ENCODE measurements at regions not wholly inside any gene's neighbourhood (a gene's known extent, or its start where the extent isn't known, plus 50 kb on each side); places are given as distances from the start of the nearest gene placed in this dataset.

GRCh38 chr15:91431041-91431715 is 331.1 kb downstream of the SV2B start:
- no peaks in the 10 kb centered on the region for H3K36me3 ChIP-seq (ENCODE audit: control insufficient read depth in 1 of 2, insufficient read depth in 2 of 2, low read length in 2 of 2)
- no peak overlapping the region for H3K27ac ChIP-seq (ENCODE audit: low read depth, low read length)
- H3K9me3 ChIP-seq (ENCODE audit: control insufficient read depth in 1 of 2, insufficient read depth in 1 of 2, low read depth in 1 of 2, low read length in 2 of 2) = no peaks in the 10 kb centered on the region
- H3K4me1 ChIP-seq (ENCODE audit: control insufficient read depth in 1 of 2, insufficient read depth in 2 of 2, low read length in 2 of 2) = no peaks in the 10 kb centered on the region
- H3K4me3 ChIP-seq (replicated peaks in 1 of 2; ENCODE audit: low read depth in 1 of 2, low read length in 2 of 2) = no peak overlapping the region
- no peak overlapping the region for H3K9ac ChIP-seq (ENCODE audit: low read length)
- no TSS peak for BruUV-seq (replicated peaks)
- ChIA-PET POLR2A (no interaction called here), RAD21 (ENCODE audit: low non-redundant PET in 1 of 2, low total read pairs in 2 of 2, uncharacterized antibody in 2 of 2, unreplicated experiment in 2 of 2) (no interaction called here), CTCF (no interaction called here)
- no peaks in the 10 kb centered on the region; the same call in 1 of the 2 replicates for H4K20me1 ChIP-seq (ENCODE audit: insufficient read depth)
- H2AFZ ChIP-seq (ENCODE audit: low read depth, low read length, poor library complexity, severe bottlenecking) = no peak overlapping the region
- no peaks in the 10 kb centered on the region for H3K9me2 ChIP-seq (ENCODE audit: insufficient read depth)
- intact Hi-C loops (cut with micrococcal nuclease) = no loop called here
- no peaks in the 10 kb centered on the region for H3K79me2 ChIP-seq (ENCODE audit: insufficient read depth, low read length)
- no peak for ATAC-seq
- TF ChIP-seq ELF1 (IDR thresholded peaks at IDR 0.05; ENCODE audit: borderline replicate concordance, low read depth) (no peak), FOSL1 (IDR thresholded peaks at IDR 0.05; ENCODE audit: low read depth) (no peak), SIN3A (IDR thresholded peaks at IDR 0.05; ENCODE audit: low read depth) (no peak), POLR2A (IDR thresholded peaks at IDR 0.05; ENCODE audit: borderline replicate concordance, extremely low read depth, insufficient read depth, insufficient read length) (no peak), ATF3 (IDR thresholded peaks at IDR 0.05) (no peak), JUND (IDR thresholded peaks at IDR 0.05) (no peak), ZFX (IDR thresholded peaks at IDR 0.05) (no peak), EZH2phosphoT487 (IDR thresholded peaks at IDR 0.05; ENCODE audit: borderline replicate concordance) (no peak), EGR1 (IDR thresholded peaks at IDR 0.05; ENCODE audit: low read depth) (no peak), SP1 (IDR thresholded peaks at IDR 0.05; ENCODE audit: low read depth) (no peak), TCF7L2 (IDR thresholded peaks at IDR 0.05; ENCODE audit: borderline replicate concordance, extremely low read depth, insufficient read depth, insufficient read length) (no peak), ZBTB33 (IDR thresholded peaks at IDR 0.05; ENCODE audit: extremely low read depth, insufficient replicate concordance, low read length) (no peak), POLR2AphosphoS5 (IDR thresholded peaks at IDR 0.05; ENCODE audit: low read depth, low read length) (no peak), ZNF274 (IDR thresholded peaks at IDR 0.05; ENCODE audit: low read depth, low read length) (no peak), CEBPB (IDR thresholded peaks at IDR 0.05; ENCODE audit: low read depth) (no peak)
- TF ChIP-seq, protein P1, sequence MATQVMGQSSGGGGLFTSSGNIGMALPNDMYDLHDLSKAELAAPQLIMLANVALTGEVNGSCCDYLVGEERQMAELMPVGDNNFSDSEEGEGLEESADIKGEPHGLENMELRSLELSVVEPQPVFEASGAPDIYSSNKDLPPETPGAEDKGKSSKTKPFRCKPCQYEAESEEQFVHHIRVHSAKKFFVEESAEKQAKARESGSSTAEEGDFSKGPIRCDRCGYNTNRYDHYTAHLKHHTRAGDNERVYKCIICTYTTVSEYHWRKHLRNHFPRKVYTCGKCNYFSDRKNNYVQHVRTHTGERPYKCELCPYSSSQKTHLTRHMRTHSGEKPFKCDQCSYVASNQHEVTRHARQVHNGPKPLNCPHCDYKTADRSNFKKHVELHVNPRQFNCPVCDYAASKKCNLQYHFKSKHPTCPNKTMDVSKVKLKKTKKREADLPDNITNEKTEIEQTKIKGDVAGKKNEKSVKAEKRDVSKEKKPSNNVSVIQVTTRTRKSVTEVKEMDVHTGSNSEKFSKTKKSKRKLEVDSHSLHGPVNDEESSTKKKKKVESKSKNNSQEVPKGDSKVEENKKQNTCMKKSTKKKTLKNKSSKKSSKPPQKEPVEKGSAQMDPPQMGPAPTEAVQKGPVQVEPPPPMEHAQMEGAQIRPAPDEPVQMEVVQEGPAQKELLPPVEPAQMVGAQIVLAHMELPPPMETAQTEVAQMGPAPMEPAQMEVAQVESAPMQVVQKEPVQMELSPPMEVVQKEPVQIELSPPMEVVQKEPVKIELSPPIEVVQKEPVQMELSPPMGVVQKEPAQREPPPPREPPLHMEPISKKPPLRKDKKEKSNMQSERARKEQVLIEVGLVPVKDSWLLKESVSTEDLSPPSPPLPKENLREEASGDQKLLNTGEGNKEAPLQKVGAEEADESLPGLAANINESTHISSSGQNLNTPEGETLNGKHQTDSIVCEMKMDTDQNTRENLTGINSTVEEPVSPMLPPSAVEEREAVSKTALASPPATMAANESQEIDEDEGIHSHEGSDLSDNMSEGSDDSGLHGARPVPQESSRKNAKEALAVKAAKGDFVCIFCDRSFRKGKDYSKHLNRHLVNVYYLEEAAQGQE (IDR thresholded peaks at IDR 0.05; ENCODE audit: low read depth) = no peak
- TF ChIP-seq, protein P2, sequence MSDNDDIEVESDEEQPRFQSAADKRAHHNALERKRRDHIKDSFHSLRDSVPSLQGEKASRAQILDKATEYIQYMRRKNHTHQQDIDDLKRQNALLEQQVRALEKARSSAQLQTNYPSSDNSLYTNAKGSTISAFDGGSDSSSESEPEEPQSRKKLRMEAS (IDR thresholded peaks at IDR 0.05) = no peak
- TF ChIP-seq, protein P3, sequence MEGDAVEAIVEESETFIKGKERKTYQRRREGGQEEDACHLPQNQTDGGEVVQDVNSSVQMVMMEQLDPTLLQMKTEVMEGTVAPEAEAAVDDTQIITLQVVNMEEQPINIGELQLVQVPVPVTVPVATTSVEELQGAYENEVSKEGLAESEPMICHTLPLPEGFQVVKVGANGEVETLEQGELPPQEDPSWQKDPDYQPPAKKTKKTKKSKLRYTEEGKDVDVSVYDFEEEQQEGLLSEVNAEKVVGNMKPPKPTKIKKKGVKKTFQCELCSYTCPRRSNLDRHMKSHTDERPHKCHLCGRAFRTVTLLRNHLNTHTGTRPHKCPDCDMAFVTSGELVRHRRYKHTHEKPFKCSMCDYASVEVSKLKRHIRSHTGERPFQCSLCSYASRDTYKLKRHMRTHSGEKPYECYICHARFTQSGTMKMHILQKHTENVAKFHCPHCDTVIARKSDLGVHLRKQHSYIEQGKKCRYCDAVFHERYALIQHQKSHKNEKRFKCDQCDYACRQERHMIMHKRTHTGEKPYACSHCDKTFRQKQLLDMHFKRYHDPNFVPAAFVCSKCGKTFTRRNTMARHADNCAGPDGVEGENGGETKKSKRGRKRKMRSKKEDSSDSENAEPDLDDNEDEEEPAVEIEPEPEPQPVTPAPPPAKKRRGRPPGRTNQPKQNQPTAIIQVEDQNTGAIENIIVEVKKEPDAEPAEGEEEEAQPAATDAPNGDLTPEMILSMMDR (IDR thresholded peaks at IDR 0.05 in 2 of 3, conservative IDR thresholded peaks at IDR 0.05 in 1 of 3; ENCODE audit: borderline replicate concordance in 1 of 3, insufficient read depth in 1 of 3, low read depth in 2 of 3, low read length in 2 of 3) = no peak
- H3K27me3 ChIP-seq (ENCODE audit: insufficient read depth, low read length) = 0 out of 2 replicates have a peak, but pooled peaks cover 4% of the 10 kb centered on the region
- H3K4me2 ChIP-seq (ENCODE audit: low read length) = no peak overlapping the region
- DNase-seq (ENCODE audit: low read depth, low spot score) = no peak

Measured in HCT116 (cell line).